HepG2 (cell line): ENCODE measurements at regions not wholly inside any gene's neighbourhood (a gene's known extent, or its start where the extent isn't known, plus 50 kb on each side); places are given as distances from the start of the nearest gene placed in this dataset.

ENCODE experiments used
- ATAC-seq: fragments of 200-7000 bp; cut with Tn5 transposase; 3 replicates; pipeline ENCODE4 v1.9.1; 2020; ENCODE audit warnings: mild to moderate bottlenecking, moderate library complexity
- BruUV-seq: library from RNA; stranded (reverse); fragments of 400-500 nt; replicated peaks from 2 replicates; lab custom pipeline; 2021; lab: Mats Ljungman, UMichigan
- CTCF ChIA-PET: fragments of 300-600 bp; formaldehyde crosslinking; extraction: SDS; loops from one replicate; lab custom pipeline; 2021; ENCODE audit warnings: low total read pairs, inconsistent platforms, low intra/inter-chr PET ratio; lab: Yijun Ruan, JAX
- POLR2A ChIA-PET: fragments of 350-600 bp; sonication (Branson Sonifier 250); formaldehyde crosslinking; loops from one replicate; lab custom pipeline; 2020; ENCODE audit warnings: antibody characterized with exemption, inconsistent platforms; lab: Yijun Ruan, JAX
- DNase-seq: peaks from one replicate; pipeline ENCODE4 v3.0.0-alpha.2; 2015; ENCODE audit warnings: low spot score
- FAIRE-seq: peaks from 3 replicates; lab custom pipeline; 2011; peaks lifted over from hg19 to GRCh38; lab: Jason Lieb, UNC
- H2AFZ ChIP-seq: one replicate; pipeline ENCODE4 v1.6.1; 2011; ENCODE audit warnings: low read length, inconsistent platforms
- H3K27ac ChIP-seq: fragments of 300-600 bp; 3 replicates; pipeline ENCODE4 v1.8.0; 2011; ENCODE audit warnings: mixed run types, mild to moderate bottlenecking, mixed read lengths, low read length, inconsistent platforms; ENCODE audit not compliant: insufficient read depth; ENCODE audit errors: extremely low read length
- H3K27me3 ChIP-seq, 2 experiments: fragments of 200-600 bp in 1 of 2; 2 replicates in 1 of 2; 3 replicates in 1 of 2; pipeline versions ENCODE4 v1.6.0 to v1.8.0; 2011; ENCODE audit warnings: low read length in 2 of 2, mild to moderate bottlenecking in 2 of 2, moderate library complexity in 2 of 2, inconsistent platforms in 1 of 2; ENCODE audit not compliant: insufficient read depth in 2 of 2, control insufficient read depth in 1 of 2
- H3K36me3 ChIP-seq, 2 experiments: fragments of 200-600 bp in 1 of 2; replicated peaks in 1 of 2; 2 replicates in 1 of 2; 3 replicates in 1 of 2; pipeline versions ENCODE4 v1.5.1 to v1.8.0; 2011; ENCODE audit warnings: low read length in 2 of 2, inconsistent platforms in 1 of 2; ENCODE audit not compliant: insufficient read depth in 2 of 2, control insufficient read depth in 1 of 2
- H3K4me1 ChIP-seq: 2 replicates; pipeline ENCODE4 v1.5.1; 2012; ENCODE audit warnings: low read length, inconsistent platforms; ENCODE audit not compliant: insufficient read depth
- H3K4me2 ChIP-seq: 2 replicates; pipeline ENCODE4 v1.6.0; 2011; ENCODE audit warnings: low read depth, low read length, inconsistent platforms
- H3K4me3 ChIP-seq, 3 experiments: fragments of 200-600 bp in 1 of 3; sonication (generic), shearing (Covaris generic) in 1 of 3; replicated peaks in 1 of 3; 2 replicates each; pipeline ENCODE4 v1.5.1; 2011 to 2016; ENCODE audit warnings: low read length in 3 of 3, inconsistent platforms in 2 of 3, low read depth in 2 of 3, mild to moderate bottlenecking in 2 of 3, control low read depth in 1 of 3, mixed read lengths in 1 of 3; ENCODE audit not compliant: insufficient read depth in 1 of 3
- H3K79me2 ChIP-seq: one replicate; pipeline ENCODE4 v1.6.1; 2011; ENCODE audit warnings: low read length, inconsistent platforms; ENCODE audit not compliant: insufficient read depth
- H3K9ac ChIP-seq: 2 replicates; pipeline ENCODE4 v1.6.0; 2011; ENCODE audit warnings: mild to moderate bottlenecking, low read depth, low read length, inconsistent platforms; ENCODE audit not compliant: insufficient read depth
- H3K9me3 ChIP-seq: 2 replicates; pipeline ENCODE4 v1.5.1; 2012; ENCODE audit warnings: mild to moderate bottlenecking, low read length
- H4K20me1 ChIP-seq: 2 replicates; pipeline ENCODE4 v1.6.0; 2011; ENCODE audit warnings: inconsistent platforms, mild to moderate bottlenecking, low read length, moderate library complexity; ENCODE audit not compliant: insufficient read depth
- CAMTA2 ChIP-seq: sonication (generic); formaldehyde crosslinking; IDR thresholded peaks from 2 replicates; pipeline ENCODE4 v1.4.0; 2020; ENCODE audit warnings: mild to moderate bottlenecking, missing genetic modification reagents, borderline replicate concordance
- CCDC6 ChIP-seq: sonication (generic); formaldehyde crosslinking; IDR thresholded peaks from 2 replicates; pipeline ENCODE4 v1.8.1; 2022; ENCODE audit warnings: mild to moderate bottlenecking, missing genetic modification reagents, moderate library complexity
- CEBPB ChIP-seq: IDR thresholded peaks from 2 replicates; pipeline ENCODE4 v1.6.1; 2011; ENCODE audit warnings: low read depth, low read length, improper control_type of control experiment, borderline replicate concordance
- FOXP4 ChIP-seq: sonication (generic); formaldehyde crosslinking; IDR thresholded peaks from 2 replicates; pipeline ENCODE4 v1.4.0; 2020; ENCODE audit warnings: missing genetic modification reagents
- MLLT10 ChIP-seq: sonication (generic); formaldehyde crosslinking; IDR thresholded peaks from 2 replicates; pipeline ENCODE4 v1.4.0; 2020; ENCODE audit warnings: missing genetic modification reagents
- NBN ChIP-seq: fragments of 450-650 bp; conservative IDR thresholded peaks from 2 replicates; pipeline ENCODE4 v1.6.1; 2017
- NFKB2 ChIP-seq: sonication (generic); formaldehyde crosslinking; IDR thresholded peaks from 2 replicates; pipeline ENCODE4 v1.4.0; 2020; ENCODE audit warnings: missing genetic modification reagents, borderline replicate concordance
- NFYB ChIP-seq: sonication (generic); formaldehyde crosslinking; IDR thresholded peaks from 2 replicates; pipeline ENCODE4 v1.4.0; 2020; ENCODE audit warnings: missing genetic modification reagents
- PHF21A ChIP-seq: sonication (generic); formaldehyde crosslinking; IDR thresholded peaks from 2 replicates; pipeline ENCODE4 v1.5.0; 2020; ENCODE audit warnings: mild to moderate bottlenecking, missing genetic modification reagents
- SETDB1 ChIP-seq: sonication (generic); formaldehyde crosslinking; IDR thresholded peaks from 2 replicates; pipeline ENCODE4 v1.5.1; 2020; ENCODE audit warnings: missing genetic modification reagents, mild to moderate bottlenecking, borderline replicate concordance
- SKI ChIP-seq: fragments of 450-650 bp; IDR thresholded peaks from one replicate; pipeline ENCODE4 v1.6.1; 2018; ENCODE audit warnings: mild to moderate bottlenecking; ENCODE audit not compliant: partially characterized antibody
- SNAI1 ChIP-seq: sonication (generic); formaldehyde crosslinking; IDR thresholded peaks from 2 replicates; pipeline ENCODE4 v1.5.0; 2020; ENCODE audit warnings: mild to moderate bottlenecking, missing genetic modification reagents, borderline replicate concordance
- SOX13 ChIP-seq, 3 experiments: fragments of 450-650 bp in 1 of 3; sonication (generic) in 1 of 3; formaldehyde crosslinking in 1 of 3; IDR thresholded peaks in 2 of 3; conservative IDR thresholded peaks in 1 of 3; 2 replicates each; pipeline versions ENCODE4 v1.5.0 to v1.6.1; 2016 to 2020; ENCODE audit warnings: antibody characterized with exemption in 1 of 3, mild to moderate bottlenecking in 1 of 3, missing compliant biosample characterization in 1 of 3, missing genetic modification reagents in 1 of 3, moderate library complexity in 1 of 3
- TBX3 ChIP-seq: fragments of 450-650 bp; IDR thresholded peaks from 2 replicates; pipeline ENCODE4 v1.6.1; 2017; ENCODE audit warnings: antibody characterized with exemption, mild to moderate bottlenecking, inconsistent platforms, borderline replicate concordance
- ZNF343 ChIP-seq: sonication (generic); formaldehyde crosslinking; IDR thresholded peaks from 2 replicates; pipeline ENCODE4 v1.4.0; 2020; ENCODE audit warnings: mild to moderate bottlenecking, missing genetic modification reagents
- ZNF558 ChIP-seq: sonication (generic); formaldehyde crosslinking; IDR thresholded peaks from 2 replicates; pipeline ENCODE4 v1.9.0; 2022; ENCODE audit warnings: mild to moderate bottlenecking, missing genetic modification reagents, borderline replicate concordance
- WGBS: methylation state at CpG from one replicate; pipeline ENCODE4 v1.1.6; 2017; ENCODE audit warnings: low lambda C conversion rate; 5-methylcytosine and 5-hydroxymethylcytosine counted together
- in situ Hi-C: cut with HindIII; loops from 2 replicates; pipeline ENCODE4 v1.10.0; 2017; ENCODE audit warnings: low pct_unique_long_range_greater_than_20kb; ENCODE audit not compliant: extremely low pct_ligation_motif_present
- intact Hi-C: fragments of 100-400 bp; cut with micrococcal nuclease; formaldehyde crosslinking; loops from one replicate; pipeline ENCODE4 v1.10.0; 2022; ENCODE audit not compliant: unreplicated experiment
- TF ChIP-seq, protein P1 (sequence below): IDR thresholded peaks from 2 replicates; pipeline ENCODE4 v1.6.1; 2016; ENCODE audit warnings: missing genetic modification reagents, missing compliant biosample characterization
- TF ChIP-seq, protein P2 (sequence below): sonication (generic); formaldehyde crosslinking; IDR thresholded peaks from 2 replicates; pipeline ENCODE4 v1.4.0; 2020; ENCODE audit warnings: missing genetic modification reagents

DNA sequence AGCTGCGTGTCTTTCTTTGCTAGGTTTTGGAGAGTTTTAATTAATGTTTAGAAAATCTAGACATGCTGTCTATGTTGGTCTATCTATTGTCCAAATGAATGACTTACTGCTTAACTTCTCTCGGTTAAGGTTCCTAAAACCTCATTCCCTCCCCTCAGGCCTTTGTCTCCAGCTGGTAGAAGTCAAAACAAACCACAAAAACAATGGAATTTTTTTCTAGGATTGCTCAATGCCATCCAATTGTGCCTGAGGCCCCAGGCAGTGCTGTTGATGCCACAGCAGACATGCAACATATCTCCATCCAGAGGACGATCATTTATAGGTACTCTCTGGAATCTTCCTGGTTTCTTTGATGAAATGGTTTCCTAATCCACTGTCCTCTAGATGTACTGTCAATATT, 448.2 kb upstream of the TBX3 start:
- no peaks in the 10 kb centered on the region for H3K79me2 ChIP-seq
- no peak overlapping the region for H2AFZ ChIP-seq
- DNase-seq (no peak), ATAC-seq (no peak), FAIRE-seq (no peak)
- no peaks in the 10 kb centered on the region for H3K9me3 ChIP-seq
- H3K4me3 ChIP-seq, result no peak overlapping the region
- no peaks in the 10 kb centered on the region for H3K27me3 ChIP-seq
- peaks cover 7% of the 10 kb centered on the region for H3K4me1 ChIP-seq
- no peak overlapping the region for H3K9ac ChIP-seq
- in situ Hi-C loops, result no loop called here
- no TSS peak for BruUV-seq
- H3K27ac ChIP-seq, result no peak overlapping the region
- WGBS, result 30% methylated on average over 3 of the region's 3 CpGs
- intact Hi-C loops, result no loop called here
- TF ChIP-seq PHF21A (CRISPR knock-in tag) (no peak), TBX3 (no peak), SOX13 (IDR thresholded peaks at IDR 0.05) (no peak), SOX13 (CRISPR knock-in tag; conservative IDR thresholded peaks at IDR 0.05 in 1 of 2, IDR thresholded peaks at IDR 0.05 in 1 of 2) (peak in 1 of 2 experiments; percentile 44; a peak in 2 of 4 replicates), CAMTA2 (no peak), NFYB (CRISPR knock-in tag) (no peak), CEBPB (peak; percentile 25; the same call in 1 of the 2 replicates), CCDC6 (no peak)
- TF ChIP-seq, protein P1, sequence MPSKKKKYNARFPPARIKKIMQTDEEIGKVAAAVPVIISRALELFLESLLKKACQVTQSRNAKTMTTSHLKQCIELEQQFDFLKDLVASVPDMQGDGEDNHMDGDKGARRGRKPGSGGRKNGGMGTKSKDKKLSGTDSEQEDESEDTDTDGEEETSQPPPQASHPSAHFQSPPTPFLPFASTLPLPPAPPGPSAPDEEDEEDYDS, result no peak
- H4K20me1 ChIP-seq, result no peaks in the 10 kb centered on the region
- H3K36me3 ChIP-seq, result no peaks in the 10 kb centered on the region
- no peak overlapping the region for H3K4me2 ChIP-seq
- POLR2A ChIA-PET, result no interaction called here
- CTCF ChIA-PET, result no interaction called here

GRCh38 chr12:115129727-115130126, 445.8 kb upstream of the TBX3 start:
- peaks cover 7% of the 10 kb centered on the region for H3K4me1 ChIP-seq
- intact Hi-C loops, result no loop called here
- no peaks in the 10 kb centered on the region for H3K9me3 ChIP-seq
- WGBS, result 4% methylated on average over 1 of the region's 1 CpG
- no peak overlapping the region for H3K4me2 ChIP-seq
- no peak for FAIRE-seq
- H3K9ac ChIP-seq, result no peak overlapping the region
- peak; percentile 83 for ATAC-seq
- peak; percentile 23 for DNase-seq
- ChIA-PET POLR2A (no interaction called here), CTCF (no interaction called here)
- no peak overlapping the region for H3K4me3 ChIP-seq
- H3K79me2 ChIP-seq, result no peaks in the 10 kb centered on the region
- no peaks in the 10 kb centered on the region for H3K27me3 ChIP-seq
- no peaks in the 10 kb centered on the region for H4K20me1 ChIP-seq
- H2AFZ ChIP-seq, result no peak overlapping the region
- in situ Hi-C loops, result no loop called here
- no peak overlapping the region for H3K27ac ChIP-seq
- BruUV-seq, result no TSS peak
- H3K36me3 ChIP-seq, result no peaks in the 10 kb centered on the region
- TF ChIP-seq ZNF343 (no peak), MLLT10 (CRISPR knock-in tag) (no peak), FOXP4 (CRISPR knock-in tag) (no peak), SETDB1 (no peak), SKI (peak; percentile 64), NBN (no peak), ZNF558 (no peak), SNAI1 (no peak), NFKB2 (CRISPR knock-in tag) (no peak)
- TF ChIP-seq, protein P2, sequence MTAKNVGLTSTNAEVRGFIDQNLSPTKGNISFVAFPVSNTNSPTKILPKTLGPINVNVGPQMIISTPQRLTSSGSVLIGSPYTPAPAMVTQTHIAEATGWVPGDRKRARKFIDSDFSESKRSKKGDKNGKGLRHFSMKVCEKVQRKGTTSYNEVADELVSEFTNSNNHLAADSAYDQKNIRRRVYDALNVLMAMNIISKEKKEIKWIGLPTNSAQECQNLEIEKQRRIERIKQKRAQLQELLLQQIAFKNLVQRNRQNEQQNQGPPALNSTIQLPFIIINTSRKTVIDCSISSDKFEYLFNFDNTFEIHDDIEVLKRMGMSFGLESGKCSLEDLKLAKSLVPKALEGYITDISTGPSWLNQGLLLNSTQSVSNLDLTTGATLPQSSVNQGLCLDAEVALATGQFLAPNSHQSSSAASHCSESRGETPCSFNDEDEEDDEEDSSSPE (CRISPR knock-in tag), result no peak
